NCI-H524 (cell line): ENCODE measurements at regions not wholly inside any gene's neighbourhood (a gene's known extent, or its start where the extent isn't known, plus 50 kb on each side); places are given as distances from the start of the nearest gene placed in this dataset.

Experiments
- DNase-seq, 2 experiments: peaks; one replicate each; lab custom pipeline; 2025; lab: John Stamatoyannopoulos, UW

GRCh38 chr17:64785011-64785421 is 122.9 kb upstream of the SMURF2 start:
- DNase-seq = no peak

- no peak for DNase-seq
Observed at GRCh38 chr17:64784353-64785010, 122.4 kb upstream of the SMURF2 start.

GRCh38 chr17:64783556-64784352 is 121.6 kb upstream of the SMURF2 start:
- DNase-seq = no peak

GRCh38 chr17:64783031-64783461 is 120.9 kb upstream of the SMURF2 start:
- no peak for DNase-seq

GRCh38 chr17:64781810-64782555 is 119.9 kb upstream of the SMURF2 start:
- DNase-seq = no peak

- DNase-seq = no peak
Observed at GRCh38 chr17:64781014-64781756, 119.1 kb upstream of the SMURF2 start.

GRCh38 chr17:64780096-64781013 is 118.2 kb upstream of the SMURF2 start:
- peak in 1 of 2 experiments; percentile 32 for DNase-seq

GRCh38 chr17:64779376-64780095 is 117.4 kb upstream of the SMURF2 start:
- no peak for DNase-seq

GRCh38 chr17:64779098-64779375 is 116.9 kb upstream of the SMURF2 start:
- DNase-seq = peak in 1 of 2 experiments; percentile 41

GRCh38 chr17:64778240-64779097 is 116.4 kb upstream of the SMURF2 start:
- peak; percentile 48 to 80 for DNase-seq

- peak; percentile 87 to 98 for DNase-seq
Observed at GRCh38 chr17:64777415-64778239, 115.5 kb upstream of the SMURF2 start.

GRCh38 chr17:64776720-64777414 is 114.8 kb upstream of the SMURF2 start:
- DNase-seq = peak; percentile 98 to 100

- DNase-seq = peak in 1 of 2 experiments; percentile 29
Observed at GRCh38 chr17:64775701-64776570, 113.8 kb upstream of the SMURF2 start.

GRCh38 chr17:64774888-64775540 is 112.9 kb upstream of the SMURF2 start:
- DNase-seq = no peak

GRCh38 chr17:64773836-64774761 is 112.0 kb upstream of the SMURF2 start:
- peak in 1 of 2 experiments; percentile 56 for DNase-seq
